ENCODE measurements at regions not wholly inside any gene's neighbourhood (a gene's known extent, or its start where the extent isn't known, plus 50 kb on each side); places are given as distances from the start of the nearest gene placed in this dataset.

DNA sequence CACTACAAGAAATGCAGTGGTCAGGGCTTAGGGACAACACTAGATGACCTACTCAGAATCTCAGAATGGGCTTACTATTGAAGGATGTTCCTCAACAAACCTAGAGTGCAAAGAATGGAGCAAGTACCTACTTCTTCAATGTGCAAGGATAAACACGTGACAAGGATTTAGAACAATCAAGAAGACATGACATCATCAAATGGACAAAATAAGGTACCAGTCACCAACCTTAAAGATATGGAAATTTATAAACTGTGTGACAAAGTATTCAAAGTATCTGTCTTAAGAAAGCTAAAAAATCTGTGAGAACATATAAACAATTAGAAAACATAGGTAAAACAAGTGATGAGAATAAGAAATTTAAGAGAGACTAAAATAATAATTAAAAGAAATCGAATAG, 656.1 kb downstream of the ZWINT start:
- H3K9me3 ChIP-seq: no peaks in the 10 kb centered on the region
- no peak overlapping the region for H3K27ac ChIP-seq
- H3K27me3 ChIP-seq (replicated peaks; ENCODE audit: insufficient read depth): no peaks in the 10 kb centered on the region
- WGBS: 84% methylated on average over 2 of the region's 2 CpGs
- H3K36me3 ChIP-seq: no peaks in the 10 kb centered on the region
- TF ChIP-seq, protein P1, sequence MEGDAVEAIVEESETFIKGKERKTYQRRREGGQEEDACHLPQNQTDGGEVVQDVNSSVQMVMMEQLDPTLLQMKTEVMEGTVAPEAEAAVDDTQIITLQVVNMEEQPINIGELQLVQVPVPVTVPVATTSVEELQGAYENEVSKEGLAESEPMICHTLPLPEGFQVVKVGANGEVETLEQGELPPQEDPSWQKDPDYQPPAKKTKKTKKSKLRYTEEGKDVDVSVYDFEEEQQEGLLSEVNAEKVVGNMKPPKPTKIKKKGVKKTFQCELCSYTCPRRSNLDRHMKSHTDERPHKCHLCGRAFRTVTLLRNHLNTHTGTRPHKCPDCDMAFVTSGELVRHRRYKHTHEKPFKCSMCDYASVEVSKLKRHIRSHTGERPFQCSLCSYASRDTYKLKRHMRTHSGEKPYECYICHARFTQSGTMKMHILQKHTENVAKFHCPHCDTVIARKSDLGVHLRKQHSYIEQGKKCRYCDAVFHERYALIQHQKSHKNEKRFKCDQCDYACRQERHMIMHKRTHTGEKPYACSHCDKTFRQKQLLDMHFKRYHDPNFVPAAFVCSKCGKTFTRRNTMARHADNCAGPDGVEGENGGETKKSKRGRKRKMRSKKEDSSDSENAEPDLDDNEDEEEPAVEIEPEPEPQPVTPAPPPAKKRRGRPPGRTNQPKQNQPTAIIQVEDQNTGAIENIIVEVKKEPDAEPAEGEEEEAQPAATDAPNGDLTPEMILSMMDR (IDR thresholded peaks at IDR 0.05): no peak
- intact Hi-C loops (cut with DNase I): no loop called here
- no peak overlapping the region for H3K4me3 ChIP-seq
- no peak for DNase-seq (ENCODE audit: low spot score)
- no peaks in the 10 kb centered on the region for H3K4me1 ChIP-seq (replicated peaks)

DNA sequence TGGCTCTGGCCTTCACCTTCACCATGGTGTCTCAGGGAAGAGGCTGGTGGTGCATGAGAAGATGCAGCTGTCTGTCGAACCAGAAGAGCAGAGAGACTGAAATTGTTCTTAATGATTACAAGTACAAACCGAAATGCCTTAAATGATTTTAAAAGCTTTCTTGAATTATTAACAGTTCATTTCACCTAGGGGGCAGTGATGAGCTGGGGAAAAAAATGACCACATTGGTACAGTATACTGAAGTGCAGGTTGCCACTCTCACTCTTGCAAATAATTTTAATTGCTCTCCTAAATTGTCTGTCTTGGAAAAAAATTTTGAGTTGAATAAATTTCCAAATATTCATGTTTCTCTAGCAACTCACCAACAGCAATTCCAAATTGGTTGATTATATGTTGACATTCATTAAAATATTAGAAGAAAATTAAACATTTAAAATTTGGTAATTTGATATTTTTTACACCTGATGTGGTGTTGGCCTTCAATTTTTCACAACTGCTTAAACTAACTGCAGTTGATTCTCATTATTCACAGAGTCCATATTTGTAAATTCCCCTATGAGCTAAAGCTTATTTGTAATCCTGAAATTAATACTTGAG, 692.6 kb downstream of the ZWINT start:
- TF ChIP-seq, protein P1 (IDR thresholded peaks at IDR 0.05): no peak
- no peak for TF ChIP-seq POLR2A (IDR thresholded peaks at IDR 0.05)
- no peak for TF ChIP-seq POLR2AphosphoS5 (IDR thresholded peaks at IDR 0.05)
- no peaks in the 10 kb centered on the region for H3K27me3 ChIP-seq (replicated peaks; ENCODE audit: insufficient read depth)
- intact Hi-C loops (cut with DNase I): no loop called here
- no peak overlapping the region for H3K4me3 ChIP-seq
- no peaks in the 10 kb centered on the region for H3K4me1 ChIP-seq (replicated peaks)
- 71% methylated on average over 2 of the region's 2 CpGs for whole genome bisulfite sequencing
- H3K27ac ChIP-seq: no peak overlapping the region
- H3K9me3 ChIP-seq: no peaks in the 10 kb centered on the region
- no peaks in the 10 kb centered on the region for H3K36me3 ChIP-seq
- no peak for DNase-seq (ENCODE audit: low spot score)

DNA sequence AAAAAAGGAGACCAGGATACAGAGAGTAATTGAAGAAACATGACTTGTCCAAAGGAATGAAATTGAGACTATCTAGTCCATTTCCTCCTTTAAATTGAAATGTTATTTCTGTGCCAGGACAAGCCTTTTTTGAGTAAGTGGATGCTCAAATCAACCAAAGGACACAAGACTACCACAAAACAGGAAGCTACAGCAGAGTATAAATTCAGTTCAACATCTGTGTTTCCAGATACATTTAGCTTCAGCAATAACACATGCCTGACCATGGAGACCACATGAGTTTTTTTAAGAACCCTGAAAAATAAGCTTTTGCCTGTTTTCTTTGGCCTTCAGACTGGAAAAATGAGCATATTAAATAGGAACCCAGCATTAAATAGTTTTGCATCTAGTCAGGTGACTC, 707.5 kb downstream of the ZWINT start:
- TF ChIP-seq POLR2A (IDR thresholded peaks at IDR 0.05) (no peak), POLR2AphosphoS5 (IDR thresholded peaks at IDR 0.05) (no peak)
- TF ChIP-seq, protein P1 (IDR thresholded peaks at IDR 0.05): no peak
- no peaks in the 10 kb centered on the region for H3K9me3 ChIP-seq
- H3K4me1 ChIP-seq (replicated peaks): no peaks in the 10 kb centered on the region
- H3K36me3 ChIP-seq: no peaks in the 10 kb centered on the region
- DNase-seq (ENCODE audit: low spot score): no peak
- intact Hi-C loops (cut with DNase I): no loop called here
- H3K27me3 ChIP-seq (replicated peaks; ENCODE audit: insufficient read depth): no peaks in the 10 kb centered on the region
- H3K27ac ChIP-seq: no peak overlapping the region
- H3K4me3 ChIP-seq: no peak overlapping the region

DNA sequence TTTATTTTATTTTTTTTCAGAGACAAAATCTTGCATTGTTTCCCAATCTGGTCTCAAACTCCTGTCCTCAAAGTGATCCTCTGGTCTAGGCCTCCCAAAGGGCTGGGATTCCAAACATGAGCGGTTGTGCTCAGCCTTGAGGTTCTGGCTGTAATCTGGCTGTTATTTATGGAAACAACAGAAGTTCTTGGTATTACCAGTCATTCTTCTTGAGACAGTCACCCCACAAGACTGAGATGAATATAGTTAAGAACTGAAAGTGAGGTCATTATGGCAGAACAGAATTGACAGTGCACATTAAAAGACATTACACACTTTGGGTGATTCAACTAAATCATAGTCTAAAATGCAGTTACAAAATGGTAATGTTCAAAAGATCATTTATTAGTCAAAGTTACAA, 719.5 kb downstream of the ZWINT start:
- H3K36me3 ChIP-seq: no peaks in the 10 kb centered on the region
- no peaks in the 10 kb centered on the region for H3K27me3 ChIP-seq (replicated peaks; ENCODE audit: insufficient read depth)
- H3K9me3 ChIP-seq: no peaks in the 10 kb centered on the region
- H3K27ac ChIP-seq: no peak overlapping the region
- no peak for TF ChIP-seq POLR2AphosphoS5 (IDR thresholded peaks at IDR 0.05)
- TF ChIP-seq POLR2A (IDR thresholded peaks at IDR 0.05): no peak
- TF ChIP-seq, protein P1 (IDR thresholded peaks at IDR 0.05): no peak
- intact Hi-C loops (cut with DNase I): no loop called here
- WGBS: 90% methylated on average over 1 of the region's 1 CpG
- H3K4me3 ChIP-seq: no peak overlapping the region
- H3K4me1 ChIP-seq (replicated peaks): no peaks in the 10 kb centered on the region
- no peak for DNase-seq (ENCODE audit: low spot score)

DNA sequence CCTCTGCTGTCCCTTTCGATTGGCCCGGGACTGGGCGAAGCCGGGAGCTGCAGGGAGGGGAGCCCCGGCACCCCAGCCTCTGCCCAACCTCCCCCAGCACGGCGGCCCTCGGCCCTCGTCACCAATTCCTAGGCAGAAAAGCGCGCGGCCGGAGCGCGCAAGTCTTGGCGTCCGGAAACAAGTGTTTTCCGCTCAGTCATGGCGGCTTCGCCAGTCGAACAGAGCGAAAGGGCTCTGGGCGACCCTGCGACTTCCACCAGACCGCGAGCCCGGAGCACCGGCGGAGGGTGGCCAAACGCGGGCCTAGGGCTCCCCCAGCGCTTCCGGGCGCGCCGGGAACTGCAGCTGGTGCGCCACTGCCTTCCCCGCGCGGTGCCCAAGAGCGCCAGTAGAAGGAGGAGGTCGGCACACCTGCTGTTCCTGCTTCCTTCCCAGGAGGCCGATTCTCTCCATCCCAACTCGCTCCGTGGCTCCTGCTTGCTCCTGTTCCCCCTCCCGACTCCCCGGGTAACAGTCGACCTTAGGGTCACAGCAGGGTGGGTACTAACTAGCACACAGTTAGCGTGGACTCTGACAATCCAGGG, 729.9 kb downstream of the ZWINT start:
- DNase-seq (ENCODE audit: low spot score): no peak
- no peaks in the 10 kb centered on the region for H3K4me1 ChIP-seq (replicated peaks)
- peak overlapping the region in 1 of 2 donors; percentile 15 for H3K4me3 ChIP-seq
- H3K27me3 ChIP-seq (replicated peaks; ENCODE audit: insufficient read depth): peaks cover 8% of the 10 kb centered on the region
- intact Hi-C loops (cut with DNase I): no loop called here
- H3K36me3 ChIP-seq: no peaks in the 10 kb centered on the region
- TF ChIP-seq, protein P1 (IDR thresholded peaks at IDR 0.05): peak in 1 of 4 experiments; percentile 47
- TF ChIP-seq POLR2AphosphoS5 (IDR thresholded peaks at IDR 0.05): no peak
- H3K9me3 ChIP-seq: no peaks in the 10 kb centered on the region
- under 1% methylated on average over 43 of the region's 49 CpGs for WGBS
- no peak overlapping the region for H3K27ac ChIP-seq

All from prostate gland (tissue), 2 donors.